ENCODE measurements at regions not wholly inside any gene's neighbourhood (a gene's known extent, or its start where the extent isn't known, plus 50 kb on each side); places are given as distances from the start of the nearest gene placed in this dataset.

- no peak for TF ChIP-seq CTCF (IDR thresholded peaks at IDR 0.05; ENCODE audit: insufficient read depth, low read depth, low read length)
- no peak for TF ChIP-seq EZH2 (IDR thresholded peaks at IDR 0.05; ENCODE audit: insufficient read depth, low read length)
Observed at GRCh38 chr7:119515214-119515613, 757.8 kb upstream of the KCND2 start.

Data from astrocyte (in vitro differentiated cells and primary cell).